SK-N-MC (cell line): ENCODE measurements at regions not wholly inside any gene's neighbourhood (a gene's known extent, or its start where the extent isn't known, plus 50 kb on each side); places are given as distances from the start of the nearest gene placed in this dataset.

ENCODE experiments used
- EZH2 ChIP-seq: fragments of 200-600 bp; sonication (generic); IDR thresholded peaks from one replicate; pipeline ENCODE4 v1.6.1; 2017; ENCODE audit warnings: antibody characterized with exemption
- POLR2AphosphoS5 ChIP-seq: IDR thresholded peaks from 2 replicates; pipeline ENCODE4 v1.6.1; 2012; ENCODE audit warnings: mild to moderate bottlenecking, low read depth, low read length, borderline replicate concordance

DNA sequence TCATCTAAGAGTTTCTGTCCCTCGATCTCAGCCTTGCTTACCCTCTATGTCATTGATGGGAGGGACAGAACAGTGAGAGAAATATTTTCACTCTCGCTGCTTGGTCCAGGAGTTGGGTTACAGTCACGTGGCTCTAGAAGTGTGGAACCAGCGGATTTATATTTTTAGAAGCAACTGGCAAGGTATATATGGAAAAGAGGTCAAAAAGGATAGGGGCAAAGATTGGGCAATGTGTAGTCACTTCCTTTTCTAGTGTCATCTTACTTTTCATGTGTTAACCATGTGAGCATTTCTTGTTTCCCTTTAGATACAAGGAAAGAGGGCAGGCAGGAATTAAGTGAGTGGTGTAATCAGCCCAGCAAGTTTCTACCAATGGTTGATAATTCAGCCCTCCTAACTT, 111.5 kb upstream of the ZNF366 start:
- TF ChIP-seq POLR2AphosphoS5, result no peak
- TF ChIP-seq EZH2, result no peak
